Omental fat pad (tissue), 3 donors: ENCODE measurements at regions not wholly inside any gene's neighbourhood (a gene's known extent, or its start where the extent isn't known, plus 50 kb on each side); places are given as distances from the start of the nearest gene placed in this dataset.

Experiments used
- ATAC-seq: fragments of 150-250 bp; one replicate; pipeline ENCODE4 v1.9.1; 2016; ENCODE audit warnings: mild to moderate bottlenecking, moderate library complexity; ENCODE audit not compliant: low FRiP score
- DNase-seq: peaks from one replicate; pipeline ENCODE4 v3.0.0-alpha.2; 2019; ENCODE audit warnings: low spot score
- CTCF ChIP-seq, 3 donors: fragments of 450-650 bp; IDR thresholded peaks; one replicate each; pipeline ENCODE4 v1.5.1; 2016 to 2017; ENCODE audit warnings: antibody characterized with exemption in 3 of 3, mild to moderate bottlenecking in 3 of 3, moderate library complexity in 2 of 3

- ATAC-seq (no peak), DNase-seq (no peak)
- no peak for TF ChIP-seq CTCF (IDR thresholded peaks at IDR 0.05)
Observed at GRCh38 chr4:112854420-112854819, 195.0 kb upstream of the ANK2 start.

- ATAC-seq (no peak), DNase-seq (no peak)
- no peak for TF ChIP-seq CTCF (IDR thresholded peaks at IDR 0.05)
Observed at GRCh38 chr4:112855058-112855457, 194.4 kb upstream of the ANK2 start.

GRCh38 chr4:112857461-112857860 is 192.0 kb upstream of the ANK2 start:
- no peak for DNase-seq
- ATAC-seq = peak; percentile 92
- TF ChIP-seq CTCF (IDR thresholded peaks at IDR 0.05) = no peak

- no peak for TF ChIP-seq CTCF (IDR thresholded peaks at IDR 0.05)
- ATAC-seq = no peak
- DNase-seq = no peak
Observed at GRCh38 chr4:112858751-112859150, 190.7 kb upstream of the ANK2 start.

- TF ChIP-seq CTCF (IDR thresholded peaks at IDR 0.05) = no peak
- ATAC-seq (no peak), DNase-seq (no peak)
Observed at GRCh38 chr4:112859456-112860184, 189.8 kb upstream of the ANK2 start.

GRCh38 chr4:112860830-112861690 is 188.4 kb upstream of the ANK2 start:
- TF ChIP-seq CTCF (IDR thresholded peaks at IDR 0.05) = no peak
- ATAC-seq = no peak
- DNase-seq = no peak
